Mesothelial cell of epicardium (in vitro differentiated cells): ENCODE measurements at regions not wholly inside any gene's neighbourhood (a gene's known extent, or its start where the extent isn't known, plus 50 kb on each side); places are given as distances from the start of the nearest gene placed in this dataset.

Experiments used
- DNase-seq, 2 experiments: peaks; one replicate each; pipeline ENCODE4 v3.0.0; 2021; ENCODE audit warnings: low spot score in 2 of 2; ENCODE audit not compliant: unreplicated experiment in 2 of 2
- H3K27ac Mint-ChIP-seq: 2 replicates; pipeline ENCODE4 v1.8.0; 2021; ENCODE audit warnings: mixed read lengths
- H3K27me3 Mint-ChIP-seq: 2 replicates; pipeline ENCODE4 v1.8.0; 2021; ENCODE audit warnings: low read depth, mixed read lengths
- H3K36me3 Mint-ChIP-seq: 2 replicates; pipeline ENCODE4 v1.8.0; 2021; ENCODE audit warnings: mixed read lengths
- H3K4me1 Mint-ChIP-seq: 2 replicates; pipeline ENCODE4 v1.8.0; 2021; ENCODE audit warnings: mixed read lengths
- H3K4me3 Mint-ChIP-seq: 2 replicates; pipeline ENCODE4 v1.8.0; 2021; ENCODE audit warnings: mild to moderate bottlenecking, moderate library complexity, mixed read lengths
- H3K9me3 Mint-ChIP-seq: 2 replicates; pipeline ENCODE4 v1.8.0; 2021; ENCODE audit warnings: mixed read lengths
- CTCF ChIP-seq: fragments of 200-600 bp; sonication (generic); IDR thresholded peaks from one replicate; pipeline ENCODE4 v1.5.0; 2021; ENCODE audit warnings: antibody characterized with exemption; ENCODE audit not compliant: unreplicated experiment

GRCh38 chr6:85065831-85066230 is 301.4 kb upstream of the TBX18 start:
- no peak for TF ChIP-seq CTCF
- Mint-ChIP-seq H3K27me3 (no peaks in the 10 kb centered on the region), H3K4me1 (peaks cover 2% of the 10 kb centered on the region), H3K9me3 (no peaks in the 10 kb centered on the region), H3K4me3 (no peak overlapping the region), H3K36me3 (no peaks in the 10 kb centered on the region), H3K27ac (no peak overlapping the region)
- DNase-seq, result no peak

DNA sequence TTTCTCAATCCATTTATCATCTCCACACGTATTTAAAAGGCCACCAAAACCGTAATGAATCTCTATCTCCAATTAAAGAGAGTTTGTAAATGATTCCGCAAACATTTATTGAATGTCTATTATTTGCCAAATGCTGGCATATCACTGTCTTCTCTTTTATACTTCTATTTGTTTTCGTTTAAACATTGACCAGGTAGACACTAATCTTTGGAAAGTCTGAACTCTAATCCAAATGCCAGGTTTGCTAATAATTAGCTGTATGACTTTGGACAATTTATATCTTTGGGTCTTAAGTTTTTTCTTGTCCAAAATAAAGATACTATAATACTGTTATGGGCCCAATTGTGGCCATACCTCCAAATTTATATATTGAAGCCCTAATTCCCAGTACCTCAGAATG is 299.2 kb upstream of the TBX18 start:
- Mint-ChIP-seq H3K27me3 (no peaks in the 10 kb centered on the region), H3K27ac (no peak overlapping the region), H3K4me1 (peaks cover 2% of the 10 kb centered on the region), H3K36me3 (no peaks in the 10 kb centered on the region), H3K4me3 (no peak overlapping the region), H3K9me3 (no peaks in the 10 kb centered on the region)
- TF ChIP-seq CTCF, result no peak
- no peak for DNase-seq

DNA sequence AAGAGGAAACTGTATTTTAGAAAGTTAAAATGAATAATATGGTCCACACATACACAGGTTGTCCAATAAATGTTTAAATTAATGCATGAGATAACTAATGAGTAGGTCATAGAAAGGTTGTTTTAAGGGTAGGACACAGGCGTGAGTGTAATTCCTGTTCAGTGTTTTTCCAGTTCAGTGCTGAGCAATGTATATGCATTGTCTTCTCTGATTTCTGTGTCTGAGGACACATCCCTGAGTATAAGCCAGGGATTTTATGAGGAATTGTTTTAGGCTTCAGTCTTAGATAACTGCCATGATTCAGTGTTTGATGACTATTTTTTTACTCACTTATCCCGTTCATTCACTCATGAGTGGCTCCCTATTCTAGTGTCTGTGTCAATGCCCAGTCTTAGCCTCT is 298.5 kb upstream of the TBX18 start:
- no peaks in the 10 kb centered on the region for H3K9me3 Mint-ChIP-seq
- H3K36me3 Mint-ChIP-seq, result no peaks in the 10 kb centered on the region

GRCh38 chr6:85058806-85059205 is 294.4 kb upstream of the TBX18 start:
- H3K4me3 Mint-ChIP-seq, result no peak overlapping the region
- no peak for DNase-seq

More for the DNA sequence above, 298.5 kb upstream of the TBX18 start:
- TF ChIP-seq CTCF, result no peak
- no peak for DNase-seq
- Mint-ChIP-seq H3K4me1 (no peaks in the 10 kb centered on the region), H3K27me3 (no peaks in the 10 kb centered on the region), H3K27ac (no peak overlapping the region), H3K4me3 (no peak overlapping the region)

GRCh38 chr6:85050149-85050548 is 285.8 kb upstream of the TBX18 start:
- DNase-seq, result no peak
- Mint-ChIP-seq H3K4me3 (no peak overlapping the region), H3K36me3 (no peaks in the 10 kb centered on the region), H3K27me3 (peaks cover 2% of the 10 kb centered on the region), H3K9me3 (no peaks in the 10 kb centered on the region), H3K27ac (no peak overlapping the region), H3K4me1 (no peaks in the 10 kb centered on the region)
- TF ChIP-seq CTCF, result no peak

More at GRCh38 chr6:85058806-85059205, 294.4 kb upstream of the TBX18 start:
- Mint-ChIP-seq H3K9me3 (no peaks in the 10 kb centered on the region), H3K4me1 (no peaks in the 10 kb centered on the region), H3K27me3 (no peaks in the 10 kb centered on the region), H3K36me3 (no peaks in the 10 kb centered on the region), H3K27ac (no peak overlapping the region)
- TF ChIP-seq CTCF, result no peak

DNA sequence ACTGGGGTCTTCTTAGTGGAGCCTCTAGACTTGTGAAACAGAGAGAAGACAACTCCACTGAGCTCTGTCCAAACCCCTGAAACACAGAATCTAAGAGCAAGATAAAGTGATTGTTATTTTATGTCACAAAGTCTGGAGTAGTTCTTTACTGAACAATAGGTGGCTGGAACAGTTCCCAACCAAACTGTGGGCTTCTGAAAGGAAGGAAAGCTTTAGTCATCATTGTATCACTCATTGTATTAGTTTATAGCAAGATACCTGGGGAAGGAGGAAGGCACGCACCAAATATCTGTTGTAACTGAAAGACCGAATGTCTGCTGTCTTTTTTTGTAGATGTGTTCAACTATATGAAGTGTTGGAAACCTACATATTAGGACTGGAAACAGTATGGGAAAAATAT is 284.9 kb upstream of the TBX18 start:
- Mint-ChIP-seq H3K9me3 (no peaks in the 10 kb centered on the region), H3K4me1 (no peaks in the 10 kb centered on the region), H3K27me3 (peaks cover 2% of the 10 kb centered on the region), H3K36me3 (no peaks in the 10 kb centered on the region), H3K27ac (no peak overlapping the region), H3K4me3 (no peak overlapping the region)
- no peak for TF ChIP-seq CTCF
- DNase-seq, result no peak
